ENCODE measurements at regions not wholly inside any gene's neighbourhood (a gene's known extent, or its start where the extent isn't known, plus 50 kb on each side); places are given as distances from the start of the nearest gene placed in this dataset.

- no peak for TF ChIP-seq BRD4 (IDR thresholded peaks at IDR 0.05)
- no peak for TF ChIP-seq BRD9 (IDR thresholded peaks at IDR 0.05; ENCODE audit: low read depth, partially characterized antibody)
- BruUV-seq (replicated peaks): no TSS peak
These were observed 78.4 kb downstream of the IGLL1 start for GRCh38 chr22:23501708-23502107.

GRCh38 chr22:23501261-23501619, 78.8 kb downstream of the IGLL1 start:
- Histone ChIP-seq H3K9me1 (ENCODE audit: control insufficient read depth, insufficient read depth, low read length) (no peaks in the 10 kb centered on the region), H3K27me3 (ENCODE audit: control insufficient read depth in 2 of 2, insufficient read depth in 2 of 2, low read length in 2 of 2) (peaks cover 0 to 6% of the 10 kb centered on the region in 2 experiments; a peak in 1 of 5 replicates), H3K4me1 (replicated peaks in 1 of 2; ENCODE audit: control insufficient read depth in 2 of 2, insufficient read depth in 2 of 2, low read length in 2 of 2) (peaks cover 0 to 5% of the 10 kb centered on the region in 2 experiments; a peak in 2 of 5 replicates), H3K4me3 (no peak overlapping the region), H3K4me2 (ENCODE audit: insufficient read depth, low read length) (no peak overlapping the region), H3K27ac (ENCODE audit: extremely low read depth, low read depth, low read length) (no peak overlapping the region), H4K20me1 (replicated peaks; ENCODE audit: control insufficient read depth, insufficient read depth, low read length) (no peaks in the 10 kb centered on the region), H3K9me3 (replicated peaks; ENCODE audit: control insufficient read depth, insufficient read depth, low read depth, low read length) (no peaks in the 10 kb centered on the region), H3K9ac (ENCODE audit: insufficient read depth in 1 of 2, low read depth in 2 of 2, low read length in 2 of 2) (no peak overlapping the region), H3K36me3 (ENCODE audit: control insufficient read depth, insufficient read depth, low read length) (no peaks in the 10 kb centered on the region), H2AFZ (ENCODE audit: low read depth, low read length) (no peak overlapping the region), H3K79me2 (ENCODE audit: control insufficient read depth, insufficient read depth, low read length) (no peaks in the 10 kb centered on the region)
- BruUV-seq (replicated peaks): no TSS peak
- in situ Hi-C loops (cut with MboI) (no loop called here), intact Hi-C loops (cut with micrococcal nuclease) (no loop called here)
- ATAC-seq (no peak), DNase-seq (ENCODE audit: extremely low read depth in 1 of 4, low spot score in 3 of 4) (no peak), FAIRE-seq (no peak)
- TF ChIP-seq LCOR (CRISPR knock-in tag; IDR thresholded peaks at IDR 0.05): no peak
- CTCF ChIA-PET (ENCODE audit: low intra/inter-chr PET ratio): no interaction called here
- POLR2A ChIA-PET: no interaction called here
- WGBS (ENCODE audit: insufficient coverage, low coverage, missing lambda C conversion rate): 0% methylated on average over 1 of the region's 5 CpGs

More at GRCh38 chr22:23501708-23502107, 78.4 kb downstream of the IGLL1 start:
- ChIA-PET POLR2A (no interaction called here), CTCF (ENCODE audit: low intra/inter-chr PET ratio) (no interaction called here)
- no peak overlapping the region for H3K4me2 ChIP-seq (ENCODE audit: insufficient read depth, low read length)
- DNase-seq (ENCODE audit: extremely low read depth in 1 of 4, low spot score in 3 of 4) (no peak), ATAC-seq (no peak), FAIRE-seq (no peak)
- no peaks in the 10 kb centered on the region for H3K36me3 ChIP-seq (ENCODE audit: control insufficient read depth, insufficient read depth, low read length)
- WGBS (ENCODE audit: insufficient coverage, low coverage, missing lambda C conversion rate): no CpG with 5 or more reads among the region's 12 CpGs
- no peak overlapping the region for H2AFZ ChIP-seq (ENCODE audit: low read depth, low read length)
- intact Hi-C loops (cut with micrococcal nuclease) (no loop called here), in situ Hi-C loops (cut with MboI) (no loop called here)
- H3K9me1 ChIP-seq (ENCODE audit: control insufficient read depth, insufficient read depth, low read length): no peaks in the 10 kb centered on the region
- H3K27me3 ChIP-seq (ENCODE audit: control insufficient read depth in 2 of 2, insufficient read depth in 2 of 2, low read length in 2 of 2): peaks cover 0 to 6% of the 10 kb centered on the region in 2 experiments; a peak in 1 of 5 replicates
- H3K4me3 ChIP-seq: no peak overlapping the region
- no peak overlapping the region for H3K27ac ChIP-seq (ENCODE audit: extremely low read depth, low read depth, low read length)
- H4K20me1 ChIP-seq (replicated peaks; ENCODE audit: control insufficient read depth, insufficient read depth, low read length): no peaks in the 10 kb centered on the region
- peaks cover 0 to 5% of the 10 kb centered on the region in 2 experiments; a peak in 2 of 5 replicates for H3K4me1 ChIP-seq (replicated peaks in 1 of 2; ENCODE audit: control insufficient read depth in 2 of 2, insufficient read depth in 2 of 2, low read length in 2 of 2)
- H3K9ac ChIP-seq (ENCODE audit: insufficient read depth in 1 of 2, low read depth in 2 of 2, low read length in 2 of 2): no peak overlapping the region
- no peaks in the 10 kb centered on the region for H3K9me3 ChIP-seq (replicated peaks; ENCODE audit: control insufficient read depth, insufficient read depth, low read depth, low read length)
- no peaks in the 10 kb centered on the region for H3K79me2 ChIP-seq (ENCODE audit: control insufficient read depth, insufficient read depth, low read length)

Measured in K562 (cell line).